Parathyroid adenoma (tissue), 2 donors: ENCODE measurements at regions not wholly inside any gene's neighbourhood (a gene's known extent, or its start where the extent isn't known, plus 50 kb on each side); places are given as distances from the start of the nearest gene placed in this dataset.

ENCODE experiments used
- H2AFZ ChIP-seq: fragments of 300-600 bp; sonication (generic); one replicate; pipeline ENCODE4 v1.7.0; 2017; ENCODE audit warnings: antibody characterized with exemption, mild to moderate bottlenecking
- H3K27ac ChIP-seq: fragments of 300-600 bp; sonication (generic); one replicate; pipeline ENCODE4 v1.7.0; 2017
- H3K27me3 ChIP-seq: fragments of 300-600 bp; sonication (generic); one replicate; pipeline ENCODE4 v1.7.0; 2017; ENCODE audit warnings: low read length; ENCODE audit not compliant: control insufficient read depth, insufficient read depth
- H3K36me3 ChIP-seq: fragments of 300-600 bp; sonication (generic); one replicate; pipeline ENCODE4 v1.7.0; 2017; ENCODE audit warnings: low read length; ENCODE audit not compliant: control insufficient read depth, insufficient read depth
- H3K4me1 ChIP-seq: fragments of 300-600 bp; sonication (generic); one replicate; pipeline ENCODE4 v1.7.0; 2017; ENCODE audit warnings: control low read depth
- H3K4me2 ChIP-seq: fragments of 300-600 bp; sonication (generic); one replicate; pipeline ENCODE4 v1.7.0; 2017; ENCODE audit warnings: low read length
- H3K4me3 ChIP-seq: fragments of 300-600 bp; sonication (generic); one replicate; pipeline ENCODE4 v1.7.0; 2017; ENCODE audit warnings: low read depth, low read length
- H3K79me2 ChIP-seq: fragments of 300-600 bp; sonication (generic); one replicate; pipeline ENCODE4 v1.7.0; 2017; ENCODE audit warnings: control low read depth
- H3K9ac ChIP-seq: fragments of 300-600 bp; sonication (generic); one replicate; pipeline ENCODE4 v1.7.0; 2017; ENCODE audit warnings: mild to moderate bottlenecking
- H3K9me3 ChIP-seq: fragments of 300-600 bp; sonication (generic); one replicate; pipeline ENCODE4 v1.7.0; 2017; ENCODE audit warnings: low read length; ENCODE audit not compliant: control insufficient read depth
- TF ChIP-seq, protein P1 (sequence below): fragments of 300-600 bp; sonication (generic); IDR thresholded peaks from one replicate; pipeline ENCODE4 v1.7.0; 2017; ENCODE audit warnings: antibody characterized with exemption, mild to moderate bottlenecking
- donor health status: primary hyperparathyroidism.

DNA sequence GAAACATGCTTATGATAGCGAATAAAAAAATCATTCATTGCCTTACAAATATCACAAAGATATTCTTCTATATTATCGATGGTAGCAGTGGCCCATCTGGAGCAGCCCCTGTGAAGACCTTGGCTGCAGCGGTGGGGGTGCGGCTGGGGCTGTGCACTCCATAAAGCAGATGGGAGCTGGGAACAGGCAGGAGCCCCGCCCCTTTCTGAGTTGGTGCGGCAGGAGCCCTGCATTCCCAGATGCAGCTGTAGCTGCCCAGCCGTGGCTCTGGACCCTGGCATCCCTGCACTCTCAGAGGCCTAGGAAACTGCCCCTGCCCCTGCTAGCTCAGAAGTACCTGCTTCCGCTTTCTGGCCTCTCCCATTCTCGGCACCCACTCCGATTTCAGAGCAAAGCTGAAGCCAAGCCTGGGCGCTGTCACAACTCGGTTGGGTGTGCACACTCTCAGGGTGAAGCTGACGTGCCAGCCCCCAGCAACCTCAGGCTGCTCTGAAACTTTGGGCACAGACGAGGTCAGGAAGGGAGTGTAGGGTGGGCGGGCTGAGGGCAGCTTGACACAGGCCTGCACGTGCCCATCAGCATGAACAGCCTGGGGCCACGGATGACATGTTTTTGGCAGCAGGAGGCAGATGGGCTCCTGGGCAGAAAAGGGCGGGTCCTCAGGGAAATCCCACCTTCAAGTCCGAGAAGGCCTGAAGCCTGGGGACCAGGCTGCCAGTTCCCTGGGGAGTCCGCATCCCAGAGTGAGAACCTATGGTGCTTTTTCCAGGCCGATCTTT is 1440.8 kb upstream of the ACO1 start:
- Histone ChIP-seq H3K9ac (no peak overlapping the region), H2AFZ (no peak overlapping the region), H3K27ac (no peak overlapping the region), H3K79me2 (no peaks in the 10 kb centered on the region), H3K27me3 (no peaks in the 10 kb centered on the region), H3K4me1 (no peaks in the 10 kb centered on the region), H3K4me3 (no peak overlapping the region), H3K36me3 (no peaks in the 10 kb centered on the region), H3K4me2 (no peak overlapping the region), H3K9me3 (no peaks in the 10 kb centered on the region)
- TF ChIP-seq, protein P1, sequence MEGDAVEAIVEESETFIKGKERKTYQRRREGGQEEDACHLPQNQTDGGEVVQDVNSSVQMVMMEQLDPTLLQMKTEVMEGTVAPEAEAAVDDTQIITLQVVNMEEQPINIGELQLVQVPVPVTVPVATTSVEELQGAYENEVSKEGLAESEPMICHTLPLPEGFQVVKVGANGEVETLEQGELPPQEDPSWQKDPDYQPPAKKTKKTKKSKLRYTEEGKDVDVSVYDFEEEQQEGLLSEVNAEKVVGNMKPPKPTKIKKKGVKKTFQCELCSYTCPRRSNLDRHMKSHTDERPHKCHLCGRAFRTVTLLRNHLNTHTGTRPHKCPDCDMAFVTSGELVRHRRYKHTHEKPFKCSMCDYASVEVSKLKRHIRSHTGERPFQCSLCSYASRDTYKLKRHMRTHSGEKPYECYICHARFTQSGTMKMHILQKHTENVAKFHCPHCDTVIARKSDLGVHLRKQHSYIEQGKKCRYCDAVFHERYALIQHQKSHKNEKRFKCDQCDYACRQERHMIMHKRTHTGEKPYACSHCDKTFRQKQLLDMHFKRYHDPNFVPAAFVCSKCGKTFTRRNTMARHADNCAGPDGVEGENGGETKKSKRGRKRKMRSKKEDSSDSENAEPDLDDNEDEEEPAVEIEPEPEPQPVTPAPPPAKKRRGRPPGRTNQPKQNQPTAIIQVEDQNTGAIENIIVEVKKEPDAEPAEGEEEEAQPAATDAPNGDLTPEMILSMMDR: no peak

GRCh38 chr9:30944225-30944569 is 1440.2 kb upstream of the ACO1 start:
- H3K36me3 ChIP-seq: no peaks in the 10 kb centered on the region
- TF ChIP-seq, protein P1: no peak
- H2AFZ ChIP-seq: no peak overlapping the region

DNA sequence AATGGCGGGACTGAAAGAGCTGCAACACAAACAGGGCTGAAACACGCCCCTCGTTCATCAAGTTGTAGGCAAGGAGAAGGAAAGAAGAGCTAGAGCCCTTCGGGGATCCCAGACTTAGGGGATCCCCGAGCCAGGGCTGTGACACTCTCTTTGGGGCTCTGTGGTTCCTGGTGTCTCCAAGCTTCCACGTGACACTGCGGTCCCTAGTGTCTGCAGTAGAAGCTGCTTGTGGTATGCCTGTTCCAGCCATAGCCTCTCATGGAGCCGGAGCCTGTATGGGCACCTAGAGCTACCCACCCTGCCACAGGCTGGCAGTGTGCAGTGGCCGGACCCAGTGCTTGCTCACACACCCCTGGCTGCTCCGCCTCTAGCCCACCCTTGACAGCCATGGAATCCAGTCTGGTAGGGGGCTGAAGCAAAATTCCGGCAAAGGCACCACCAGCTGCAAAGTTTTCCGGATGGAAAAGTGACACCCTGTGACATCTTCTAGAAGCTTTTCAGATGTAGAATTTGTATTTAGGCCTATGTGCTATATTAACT is 1439.6 kb upstream of the ACO1 start:
- Histone ChIP-seq H3K27me3 (no peaks in the 10 kb centered on the region), H3K9ac (no peak overlapping the region), H3K4me1 (no peaks in the 10 kb centered on the region), H3K4me3 (no peak overlapping the region), H3K9me3 (no peaks in the 10 kb centered on the region), H2AFZ (no peak overlapping the region), H3K4me2 (no peak overlapping the region), H3K79me2 (no peaks in the 10 kb centered on the region), H3K36me3 (no peaks in the 10 kb centered on the region), H3K27ac (no peak overlapping the region)
- TF ChIP-seq, protein P1: no peak

More at GRCh38 chr9:30944225-30944569, 1440.2 kb upstream of the ACO1 start:
- no peak overlapping the region for H3K4me2 ChIP-seq
- H3K4me3 ChIP-seq: no peak overlapping the region
- H3K9me3 ChIP-seq: no peaks in the 10 kb centered on the region
- no peaks in the 10 kb centered on the region for H3K4me1 ChIP-seq
- H3K9ac ChIP-seq: no peak overlapping the region
- no peaks in the 10 kb centered on the region for H3K27me3 ChIP-seq
- no peaks in the 10 kb centered on the region for H3K79me2 ChIP-seq
- no peak overlapping the region for H3K27ac ChIP-seq

GRCh38 chr9:30964332-30964731 is 1420.1 kb upstream of the ACO1 start:
- Histone ChIP-seq H3K4me2 (no peak overlapping the region), H3K9ac (no peak overlapping the region), H3K36me3 (no peaks in the 10 kb centered on the region), H3K79me2 (no peaks in the 10 kb centered on the region), H3K4me3 (no peak overlapping the region), H3K9me3 (no peaks in the 10 kb centered on the region), H3K27me3 (no peaks in the 10 kb centered on the region), H2AFZ (no peak overlapping the region), H3K4me1 (no peaks in the 10 kb centered on the region), H3K27ac (no peak overlapping the region)
- TF ChIP-seq, protein P1: no peak

DNA sequence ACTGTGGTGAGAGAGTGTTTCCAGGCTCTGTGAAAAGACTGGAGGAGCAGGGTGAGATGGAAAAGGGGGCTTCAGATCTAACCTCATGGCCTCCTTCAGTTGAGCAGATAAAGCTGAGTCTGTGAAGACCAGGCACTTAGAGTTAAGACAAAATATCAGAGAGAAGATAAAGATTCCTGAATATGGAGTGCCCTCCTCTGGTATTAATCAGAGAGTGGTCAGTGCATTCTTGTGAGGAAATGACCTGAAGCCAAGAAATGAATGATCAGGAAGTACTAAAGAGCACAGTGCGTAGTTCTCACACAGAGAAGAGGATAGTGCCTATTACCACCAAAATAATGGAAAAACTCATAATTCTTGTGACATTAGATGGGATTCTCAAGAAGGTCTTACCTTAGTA is 1417.0 kb upstream of the ACO1 start:
- H3K4me2 ChIP-seq: no peak overlapping the region
- H3K9me3 ChIP-seq: no peaks in the 10 kb centered on the region
- H3K36me3 ChIP-seq: no peaks in the 10 kb centered on the region
- H2AFZ ChIP-seq: no peak overlapping the region
- no peaks in the 10 kb centered on the region for H3K27me3 ChIP-seq
- no peaks in the 10 kb centered on the region for H3K4me1 ChIP-seq
- TF ChIP-seq, protein P1: no peak
- H3K9ac ChIP-seq: no peak overlapping the region
- no peak overlapping the region for H3K4me3 ChIP-seq
- no peak overlapping the region for H3K27ac ChIP-seq
- H3K79me2 ChIP-seq: no peaks in the 10 kb centered on the region
